Left lung (tissue), 4 donors: ENCODE measurements at regions not wholly inside any gene's neighbourhood (a gene's known extent, or its start where the extent isn't known, plus 50 kb on each side); places are given as distances from the start of the nearest gene placed in this dataset.
A peak's percentile ranks its signal among the peaks of the same experiment; 100 is the strongest.

Experiments used
- ATAC-seq: fragments of 200-7000 bp; cut with Tn5 transposase; one replicate; pipeline ENCODE4 v1.9.1; 2020; ENCODE audit warnings: moderate library complexity
- DNase-seq, 4 donors: peaks; one replicate each; pipeline ENCODE4 v3.0.0-alpha.2; 2013 to 2020
- H3K27ac ChIP-seq, 2 donors: fragments of 200-600 bp; sonication (generic) in 1 of 2; one replicate each; pipeline versions ENCODE4 v1.5.0 to v1.8.0; 2020 to 2021
- H3K27me3 ChIP-seq, 2 donors: fragments of 200-600 bp; sonication (generic) in 1 of 2; one replicate each; pipeline versions ENCODE4 v1.5.0 to v1.8.0; 2020 to 2021
- H3K36me3 ChIP-seq, 2 donors: fragments of 200-600 bp; sonication (generic) in 1 of 2; one replicate each; pipeline versions ENCODE4 v1.5.0 to v1.8.0; 2020 to 2021
- H3K4me1 ChIP-seq, 2 donors: fragments of 200-600 bp; one replicate each; pipeline ENCODE4 v1.8.0; 2021
- H3K4me3 ChIP-seq, 2 donors: fragments of 200-600 bp; sonication (generic) in 1 of 2; one replicate each; pipeline versions ENCODE4 v1.5.0 to v1.8.0; 2020 to 2021; ENCODE audit warnings: mild to moderate bottlenecking in 1 of 2
- H3K9me3 ChIP-seq, 2 donors: fragments of 200-600 bp; sonication (generic) in 1 of 2; one replicate each; pipeline versions ENCODE4 v1.5.0 to v1.8.0; 2020 to 2021
- CTCF ChIP-seq, 2 donors: fragments of 200-600 bp; sonication (generic) in 1 of 2; IDR thresholded peaks; one replicate each; pipeline versions ENCODE4 v1.5.0 to v1.8.0; 2021; ENCODE audit warnings: antibody characterized with exemption in 2 of 2
- intact Hi-C, 2 donors: fragments of 100-400 bp; cut with DNase I; formaldehyde crosslinking; loops; one replicate each; pipeline versions ENCODE4 v1.11.2 to v1.14.2; 2022
- donor health status: DM: no; HTN: yes; CAD: no.
- donor health status: DM: no; HTN: no; CAD: no.

GRCh38 chr13:105446197-105446596, 1089.3 kb downstream of the EFNB2 start:
- no peak overlapping the region for H3K27ac ChIP-seq
- no peaks in the 10 kb centered on the region for H3K27me3 ChIP-seq
- H3K9me3 ChIP-seq, result no peaks in the 10 kb centered on the region
- no peak for TF ChIP-seq CTCF (IDR thresholded peaks at IDR 0.05)
- no peak overlapping the region for H3K4me3 ChIP-seq
- peak; percentile 38 for ATAC-seq
- no peak for DNase-seq
- intact Hi-C loops, result no loop called here
- no peaks in the 10 kb centered on the region for H3K4me1 ChIP-seq
- H3K36me3 ChIP-seq, result no peaks in the 10 kb centered on the region

- no peaks in the 10 kb centered on the region for H3K27me3 ChIP-seq
- peak; percentile 36 for ATAC-seq
- peak in 1 of 4 donors; percentile 16 for DNase-seq
- no peak for TF ChIP-seq CTCF (IDR thresholded peaks at IDR 0.05)
- no peak overlapping the region for H3K4me3 ChIP-seq
- H3K36me3 ChIP-seq, result no peaks in the 10 kb centered on the region
- no peak overlapping the region for H3K27ac ChIP-seq
- H3K4me1 ChIP-seq, result no peaks in the 10 kb centered on the region
- intact Hi-C loops, result no loop called here
- no peaks in the 10 kb centered on the region for H3K9me3 ChIP-seq
These were observed 1089.7 kb downstream of the EFNB2 start for GRCh38 chr13:105445796-105446195.

GRCh38 chr13:105442949-105443699, 1092.3 kb downstream of the EFNB2 start:
- no peaks in the 10 kb centered on the region for H3K36me3 ChIP-seq
- no peaks in the 10 kb centered on the region for H3K9me3 ChIP-seq
- H3K27me3 ChIP-seq, result no peaks in the 10 kb centered on the region
- intact Hi-C loops, result no loop called here
- H3K4me3 ChIP-seq, result no peak overlapping the region
- no peak for DNase-seq
- no peak for TF ChIP-seq CTCF (IDR thresholded peaks at IDR 0.05)
- ATAC-seq, result peak; percentile 84
- H3K27ac ChIP-seq, result peak overlapping the region in 1 of 2 donors; percentile 9
- no peaks in the 10 kb centered on the region for H3K4me1 ChIP-seq

GRCh38 chr13:105442040-105442439, 1093.4 kb downstream of the EFNB2 start:
- ATAC-seq, result no peak
- intact Hi-C loops, result no loop called here
- Histone ChIP-seq H3K27me3 (no peaks in the 10 kb centered on the region), H3K36me3 (no peaks in the 10 kb centered on the region), H3K9me3 (no peaks in the 10 kb centered on the region), H3K4me3 (no peak overlapping the region), H3K4me1 (no peaks in the 10 kb centered on the region), H3K27ac (no peak overlapping the region)
- TF ChIP-seq CTCF (IDR thresholded peaks at IDR 0.05), result no peak
- DNase-seq, result no peak

GRCh38 chr13:105441051-105441750, 1094.3 kb downstream of the EFNB2 start:
- H3K27ac ChIP-seq, result no peak overlapping the region
- no peak overlapping the region for H3K4me3 ChIP-seq
- ATAC-seq (no peak), DNase-seq (no peak)
- intact Hi-C loops, result no loop called here
- no peaks in the 10 kb centered on the region for H3K27me3 ChIP-seq
- TF ChIP-seq CTCF (IDR thresholded peaks at IDR 0.05), result no peak
- H3K9me3 ChIP-seq, result no peaks in the 10 kb centered on the region
- H3K36me3 ChIP-seq, result no peaks in the 10 kb centered on the region
- H3K4me1 ChIP-seq, result no peaks in the 10 kb centered on the region
